PC-3 (cell line): ENCODE measurements at regions not wholly inside any gene's neighbourhood (a gene's known extent, or its start where the extent isn't known, plus 50 kb on each side); places are given as distances from the start of the nearest gene placed in this dataset.

Experiments
- ATAC-seq: fragments of 200-7000 bp; cut with Tn5 transposase; 2 replicates; pipeline ENCODE4 v1.9.1; 2020; ENCODE audit warnings: mild to moderate bottlenecking, moderate library complexity
- BruUV-seq: library from RNA; stranded (reverse); fragments of 400-500 nt; replicated peaks from 2 replicates; lab custom pipeline; 2021; lab: Mats Ljungman, UMichigan
- CTCF ChIA-PET: fragments of 300-600 bp; sonication (Branson Sonifier 250); formaldehyde crosslinking; loops from one replicate; lab custom pipeline; 2022; ENCODE audit warnings: antibody characterized with exemption; lab: Charles Lee
- POLR2A ChIA-PET: fragments of 300-600 bp; sonication (Branson Sonifier 250); formaldehyde crosslinking; loops from one replicate; lab custom pipeline; 2022; ENCODE audit warnings: antibody characterized with exemption; ENCODE audit not compliant: unreplicated experiment; lab: Charles Lee
- DNase-seq: peaks from one replicate; pipeline ENCODE4 v3.0.0-alpha.2; 2015
- H2AFZ ChIP-seq: fragments of 300-600 bp; sonication (generic); 2 replicates; pipeline ENCODE4 v1.6.0; 2016; ENCODE audit warnings: antibody characterized with exemption, low read length
- H3F3A ChIP-seq: fragments of 300-600 bp; sonication (generic); one replicate; pipeline ENCODE4 v1.6.0; 2017; ENCODE audit warnings: antibody characterized with exemption, low read length, control low read depth, mild to moderate bottlenecking; ENCODE audit not compliant: unreplicated experiment
- H3K27ac ChIP-seq: fragments of 300-600 bp; sonication (generic); 2 replicates; pipeline ENCODE4 v1.5.1; 2016; ENCODE audit warnings: mild to moderate bottlenecking, low read length
- H3K27me3 ChIP-seq: fragments of 300-600 bp; sonication (generic); 2 replicates; pipeline ENCODE4 v1.6.1; 2016; ENCODE audit warnings: low read length, mixed read lengths
- H3K36me3 ChIP-seq: fragments of 300-600 bp; sonication (generic); 2 replicates; pipeline ENCODE4 v1.6.1; 2016; ENCODE audit warnings: low read depth, mixed run types, low read length, mixed read lengths
- H3K4me1 ChIP-seq: fragments of 300-600 bp; sonication (generic); 2 replicates; pipeline ENCODE4 v1.5.1; 2016; ENCODE audit warnings: low read length; ENCODE audit not compliant: insufficient read depth
- H3K4me2 ChIP-seq: fragments of 300-600 bp; sonication (generic); 2 replicates; pipeline ENCODE4 v1.6.0; 2016; ENCODE audit warnings: low read length
- H3K4me3 ChIP-seq: fragments of 300-600 bp; sonication (generic); 2 replicates; pipeline ENCODE4 v1.5.1; 2016; ENCODE audit warnings: mild to moderate bottlenecking, low read length, mixed read lengths
- H3K79me2 ChIP-seq: fragments of 300-600 bp; sonication (generic); 2 replicates; pipeline ENCODE4 v1.6.1; 2017; ENCODE audit warnings: low read length, mixed read lengths
- H3K9ac ChIP-seq: fragments of 300-600 bp; sonication (generic); 2 replicates; pipeline ENCODE4 v1.6.0; 2016; ENCODE audit warnings: mild to moderate bottlenecking, low read length
- H3K9me2 ChIP-seq: fragments of 300-600 bp; sonication (generic); replicated peaks from 2 replicates; pipeline ENCODE4 v1.6.1; 2016; ENCODE audit warnings: mixed run types, low read length, mixed read lengths
- H3K9me3 ChIP-seq: fragments of 300-600 bp; sonication (generic); 2 replicates; pipeline ENCODE4 v1.6.1; 2016; ENCODE audit warnings: low read length, mixed read lengths
- H4K20me1 ChIP-seq: fragments of 300-600 bp; sonication (generic); 2 replicates; pipeline ENCODE4 v1.6.1; 2016; ENCODE audit warnings: low read length, mixed read lengths
- EZH2 ChIP-seq: fragments of 300-600 bp; sonication (generic); IDR thresholded peaks from one replicate; pipeline ENCODE4 v1.6.1; 2017; ENCODE audit warnings: antibody characterized with exemption, mild to moderate bottlenecking, low read length; ENCODE audit not compliant: unreplicated experiment
- EZH2phosphoT487 ChIP-seq: fragments of 300-600 bp; sonication (generic); IDR thresholded peaks from 2 replicates; pipeline ENCODE4 v1.6.1; 2018; ENCODE audit warnings: mild to moderate bottlenecking, antibody characterized with exemption, low read length, borderline replicate concordance
- intact Hi-C: fragments of 100-400 bp; cut with micrococcal nuclease; formaldehyde crosslinking; loops from 2 replicates; pipeline ENCODE4 v1.9.0; 2023
- TF ChIP-seq, protein P1 (sequence below): fragments of 300-600 bp; sonication (generic); conservative IDR thresholded peaks from 2 replicates; pipeline ENCODE4 v1.5.1; 2017; ENCODE audit warnings: antibody characterized with exemption, low read depth, mild to moderate bottlenecking, low read length

DNA sequence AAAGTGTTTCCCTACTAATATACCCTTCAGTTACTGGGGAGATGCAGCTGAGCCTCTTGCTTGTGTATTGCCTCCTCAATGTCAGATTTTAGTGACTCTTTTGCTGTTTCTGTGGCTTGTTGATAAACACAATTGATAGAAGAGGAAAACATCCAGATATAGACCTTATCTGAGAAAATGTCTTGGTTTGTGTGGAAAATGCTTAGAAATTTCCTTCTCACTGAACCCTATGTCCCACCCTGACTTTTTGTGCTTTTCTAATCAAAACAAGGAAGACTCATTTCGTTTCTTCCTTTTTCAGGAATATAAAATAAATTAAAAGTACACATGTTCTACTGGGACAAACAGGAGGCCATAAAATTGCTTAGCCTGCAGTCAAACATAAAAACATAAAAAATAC, 257.5 kb downstream of the PHF14 start:
- ChIA-PET POLR2A (no interaction called here), CTCF (no interaction called here)
- H2AFZ ChIP-seq, result no peak overlapping the region
- intact Hi-C loops, result no loop called here
- ATAC-seq (no peak), DNase-seq (no peak)
- H3K27me3 ChIP-seq, result no peaks in the 10 kb centered on the region
- H3K9me2 ChIP-seq, result no peaks in the 10 kb centered on the region
- H3K79me2 ChIP-seq, result no peaks in the 10 kb centered on the region
- H3F3A ChIP-seq, result no peaks in the 10 kb centered on the region
- no peak overlapping the region for H3K9ac ChIP-seq
- no peak overlapping the region for H3K4me3 ChIP-seq
- no TSS peak for BruUV-seq
- H3K27ac ChIP-seq, result no peak overlapping the region
- H3K9me3 ChIP-seq, result no peaks in the 10 kb centered on the region
- TF ChIP-seq EZH2phosphoT487, result no peak
- TF ChIP-seq EZH2, result no peak
- TF ChIP-seq, protein P1, sequence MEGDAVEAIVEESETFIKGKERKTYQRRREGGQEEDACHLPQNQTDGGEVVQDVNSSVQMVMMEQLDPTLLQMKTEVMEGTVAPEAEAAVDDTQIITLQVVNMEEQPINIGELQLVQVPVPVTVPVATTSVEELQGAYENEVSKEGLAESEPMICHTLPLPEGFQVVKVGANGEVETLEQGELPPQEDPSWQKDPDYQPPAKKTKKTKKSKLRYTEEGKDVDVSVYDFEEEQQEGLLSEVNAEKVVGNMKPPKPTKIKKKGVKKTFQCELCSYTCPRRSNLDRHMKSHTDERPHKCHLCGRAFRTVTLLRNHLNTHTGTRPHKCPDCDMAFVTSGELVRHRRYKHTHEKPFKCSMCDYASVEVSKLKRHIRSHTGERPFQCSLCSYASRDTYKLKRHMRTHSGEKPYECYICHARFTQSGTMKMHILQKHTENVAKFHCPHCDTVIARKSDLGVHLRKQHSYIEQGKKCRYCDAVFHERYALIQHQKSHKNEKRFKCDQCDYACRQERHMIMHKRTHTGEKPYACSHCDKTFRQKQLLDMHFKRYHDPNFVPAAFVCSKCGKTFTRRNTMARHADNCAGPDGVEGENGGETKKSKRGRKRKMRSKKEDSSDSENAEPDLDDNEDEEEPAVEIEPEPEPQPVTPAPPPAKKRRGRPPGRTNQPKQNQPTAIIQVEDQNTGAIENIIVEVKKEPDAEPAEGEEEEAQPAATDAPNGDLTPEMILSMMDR, result no peak
- H3K36me3 ChIP-seq, result no peaks in the 10 kb centered on the region
- no peaks in the 10 kb centered on the region for H3K4me1 ChIP-seq
- no peak overlapping the region for H3K4me2 ChIP-seq
- H4K20me1 ChIP-seq, result no peaks in the 10 kb centered on the region

DNA sequence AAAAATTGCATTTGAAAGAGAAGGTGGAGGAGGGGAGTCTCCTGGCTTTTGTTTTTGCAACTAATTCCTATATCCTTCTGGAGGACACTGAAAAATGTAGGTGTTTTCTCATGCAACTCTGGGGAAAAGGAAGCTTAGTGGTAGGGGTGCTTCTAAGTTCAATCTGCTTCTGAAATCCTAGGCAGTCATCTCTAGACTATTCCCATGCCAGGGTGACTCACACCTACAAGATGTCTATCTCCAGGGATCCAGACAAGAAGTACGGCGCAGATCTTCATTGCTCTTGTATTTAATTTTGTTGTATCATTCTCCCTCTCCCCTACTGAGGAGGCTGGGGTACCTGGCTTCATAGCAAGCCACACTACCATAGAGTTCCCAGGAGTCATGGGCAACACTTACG, 258.8 kb downstream of the PHF14 start:
- H3K9me3 ChIP-seq, result no peaks in the 10 kb centered on the region
- H3K27ac ChIP-seq, result no peak overlapping the region
- CTCF ChIA-PET, result no interaction called here
- no peak for ATAC-seq
- no peaks in the 10 kb centered on the region for H3F3A ChIP-seq
- H3K79me2 ChIP-seq, result no peaks in the 10 kb centered on the region
- H2AFZ ChIP-seq, result no peak overlapping the region
- H3K36me3 ChIP-seq, result no peaks in the 10 kb centered on the region
- no peak overlapping the region for H3K4me2 ChIP-seq
- no peak for TF ChIP-seq EZH2
- TF ChIP-seq, protein P1, result no peak
- TF ChIP-seq EZH2phosphoT487, result no peak
- no peaks in the 10 kb centered on the region for H3K27me3 ChIP-seq
- no peak overlapping the region for H3K9ac ChIP-seq
- intact Hi-C loops, result no loop called here
- H3K4me1 ChIP-seq, result no peaks in the 10 kb centered on the region
- no peaks in the 10 kb centered on the region for H4K20me1 ChIP-seq
- H3K9me2 ChIP-seq, result no peaks in the 10 kb centered on the region
- POLR2A ChIA-PET, result no interaction called here
- peak; percentile 7 for DNase-seq
- BruUV-seq, result no TSS peak
- H3K4me3 ChIP-seq, result no peak overlapping the region

DNA sequence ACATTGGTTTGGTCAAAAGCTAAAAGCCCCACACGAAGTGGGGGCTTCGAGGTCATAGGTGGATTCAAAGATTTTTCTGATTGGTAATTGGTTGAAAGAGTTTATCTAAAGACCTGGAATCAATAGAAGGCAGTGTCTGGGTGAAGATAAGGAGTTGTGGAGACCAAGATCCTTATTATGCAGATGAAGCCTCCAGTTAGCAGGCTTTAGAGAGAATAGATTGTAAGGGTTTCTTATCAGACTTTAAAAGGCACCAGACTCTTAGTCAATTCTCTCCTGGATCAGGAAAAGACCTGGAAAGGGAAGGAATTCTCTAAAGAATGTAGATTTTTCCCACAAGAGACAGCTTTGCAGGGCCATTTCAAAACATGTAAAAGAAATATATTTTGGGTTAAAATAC, 260.2 kb downstream of the PHF14 start:
- BruUV-seq, result no TSS peak
- POLR2A ChIA-PET, result no interaction called here

More for the DNA sequence above, 260.2 kb downstream of the PHF14 start:
- Histone ChIP-seq H3K4me1 (no peaks in the 10 kb centered on the region), H3F3A (no peaks in the 10 kb centered on the region), H3K4me2 (no peak overlapping the region), H3K36me3 (no peaks in the 10 kb centered on the region), H4K20me1 (no peaks in the 10 kb centered on the region), H3K27ac (no peak overlapping the region), H3K9me3 (no peaks in the 10 kb centered on the region), H3K27me3 (no peaks in the 10 kb centered on the region), H3K9ac (no peak overlapping the region), H2AFZ (no peak overlapping the region), H3K79me2 (no peaks in the 10 kb centered on the region), H3K4me3 (no peak overlapping the region), H3K9me2 (no peaks in the 10 kb centered on the region)
- CTCF ChIA-PET, result no interaction called here
- DNase-seq (no peak), ATAC-seq (no peak)
- TF ChIP-seq, protein P1, result no peak
- TF ChIP-seq EZH2phosphoT487, result no peak
- TF ChIP-seq EZH2, result no peak
- intact Hi-C loops, result no loop called here
